C4-2B (cell line): ENCODE measurements at regions not wholly inside any gene's neighbourhood (a gene's known extent, or its start where the extent isn't known, plus 50 kb on each side); places are given as distances from the start of the nearest gene placed in this dataset.

ENCODE experiments used
- ZFX ChIP-seq: fragments of 450-650 bp; IDR thresholded peaks from 2 replicates; pipeline ENCODE4 v1.6.1; 2017
- TF ChIP-seq, protein P1 (sequence below): fragments of 450-650 bp; conservative IDR thresholded peaks from 2 replicates; pipeline ENCODE4 v1.5.1; 2017; ENCODE audit warnings: mild to moderate bottlenecking

- TF ChIP-seq, protein P1, sequence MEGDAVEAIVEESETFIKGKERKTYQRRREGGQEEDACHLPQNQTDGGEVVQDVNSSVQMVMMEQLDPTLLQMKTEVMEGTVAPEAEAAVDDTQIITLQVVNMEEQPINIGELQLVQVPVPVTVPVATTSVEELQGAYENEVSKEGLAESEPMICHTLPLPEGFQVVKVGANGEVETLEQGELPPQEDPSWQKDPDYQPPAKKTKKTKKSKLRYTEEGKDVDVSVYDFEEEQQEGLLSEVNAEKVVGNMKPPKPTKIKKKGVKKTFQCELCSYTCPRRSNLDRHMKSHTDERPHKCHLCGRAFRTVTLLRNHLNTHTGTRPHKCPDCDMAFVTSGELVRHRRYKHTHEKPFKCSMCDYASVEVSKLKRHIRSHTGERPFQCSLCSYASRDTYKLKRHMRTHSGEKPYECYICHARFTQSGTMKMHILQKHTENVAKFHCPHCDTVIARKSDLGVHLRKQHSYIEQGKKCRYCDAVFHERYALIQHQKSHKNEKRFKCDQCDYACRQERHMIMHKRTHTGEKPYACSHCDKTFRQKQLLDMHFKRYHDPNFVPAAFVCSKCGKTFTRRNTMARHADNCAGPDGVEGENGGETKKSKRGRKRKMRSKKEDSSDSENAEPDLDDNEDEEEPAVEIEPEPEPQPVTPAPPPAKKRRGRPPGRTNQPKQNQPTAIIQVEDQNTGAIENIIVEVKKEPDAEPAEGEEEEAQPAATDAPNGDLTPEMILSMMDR: no peak
- no peak for TF ChIP-seq ZFX
Observed at GRCh38 chr7:46080595-46081159, 159.6 kb upstream of the IGFBP3 start.
